DOHH2 (cell line): ENCODE measurements at regions not wholly inside any gene's neighbourhood (a gene's known extent, or its start where the extent isn't known, plus 50 kb on each side); places are given as distances from the start of the nearest gene placed in this dataset.

ENCODE experiments used
- H3F3A ChIP-seq: fragments of 200-600 bp; sonication (generic), shearing (Covaris generic); 2 replicates; pipeline ENCODE4 v1.6.0; 2016; ENCODE audit warnings: antibody characterized with exemption, mild to moderate bottlenecking; ENCODE audit not compliant: control insufficient read depth, insufficient read depth
- H3K27ac ChIP-seq: fragments of 200-600 bp; sonication (generic); 2 replicates; pipeline ENCODE4 v1.5.1; 2014; ENCODE audit warnings: low read depth, mild to moderate bottlenecking, low read length, moderate library complexity
- H3K27me3 ChIP-seq: fragments of 200-600 bp; sonication (generic); 2 replicates; pipeline ENCODE4 v1.6.1; 2014; ENCODE audit warnings: mild to moderate bottlenecking, low read length, mixed read lengths; ENCODE audit not compliant: control insufficient read depth
- H3K36me3 ChIP-seq: fragments of 200-600 bp; sonication (generic); 2 replicates; pipeline ENCODE4 v1.6.1; 2014; ENCODE audit warnings: mild to moderate bottlenecking, low read length, moderate library complexity, mixed read lengths; ENCODE audit not compliant: control insufficient read depth
- H3K4me1 ChIP-seq: fragments of 200-600 bp; sonication (generic); 2 replicates; pipeline ENCODE4 v1.6.1; 2014; ENCODE audit warnings: mild to moderate bottlenecking, low read length, mixed read lengths; ENCODE audit not compliant: control insufficient read depth
- H3K4me2 ChIP-seq: fragments of 200-600 bp; sonication (generic); 2 replicates; pipeline ENCODE4 v1.6.0; 2014; ENCODE audit warnings: mild to moderate bottlenecking, low read length, moderate library complexity
- H3K4me3 ChIP-seq: fragments of 200-600 bp; sonication (generic); 2 replicates; pipeline ENCODE4 v1.5.1; 2014; ENCODE audit warnings: mild to moderate bottlenecking, low read length, mixed read lengths
- H3K79me2 ChIP-seq: fragments of 200-600 bp; sonication (generic); 2 replicates; pipeline ENCODE4 v1.6.1; 2014; ENCODE audit warnings: mild to moderate bottlenecking, low read length, mixed read lengths; ENCODE audit not compliant: control insufficient read depth
- H3K9me2 ChIP-seq: fragments of 200-600 bp; sonication (generic); replicated peaks from 2 replicates; pipeline ENCODE4 v1.6.1; 2014; ENCODE audit warnings: mild to moderate bottlenecking, low read length, mixed read lengths; ENCODE audit not compliant: control insufficient read depth
- H3K9me3 ChIP-seq: fragments of 200-600 bp; sonication (generic); 2 replicates; pipeline ENCODE4 v1.6.1; 2014; ENCODE audit warnings: antibody characterized with exemption, low read length, mixed read lengths; ENCODE audit not compliant: control insufficient read depth, insufficient read depth
- H4K20me1 ChIP-seq: fragments of 200-600 bp; sonication (generic); 2 replicates; pipeline ENCODE4 v1.6.0; 2014; ENCODE audit warnings: low read depth, mild to moderate bottlenecking, antibody characterized with exemption, low read length, moderate library complexity; ENCODE audit not compliant: control insufficient read depth, insufficient read depth
- CTCF ChIP-seq: fragments of 200-600 bp; sonication (generic); IDR thresholded peaks from one replicate; pipeline ENCODE4 v1.5.1; 2014; ENCODE audit warnings: antibody characterized with exemption, mild to moderate bottlenecking, low read depth, low read length; ENCODE audit not compliant: poor library complexity, severe bottlenecking
- EZH2phosphoT487 ChIP-seq: fragments of 200-600 bp; sonication (generic); IDR thresholded peaks from 2 replicates; pipeline ENCODE4 v1.6.1; 2017; ENCODE audit warnings: borderline replicate concordance, mild to moderate bottlenecking, antibody characterized with exemption, low read length, moderate library complexity, mixed read lengths

DNA sequence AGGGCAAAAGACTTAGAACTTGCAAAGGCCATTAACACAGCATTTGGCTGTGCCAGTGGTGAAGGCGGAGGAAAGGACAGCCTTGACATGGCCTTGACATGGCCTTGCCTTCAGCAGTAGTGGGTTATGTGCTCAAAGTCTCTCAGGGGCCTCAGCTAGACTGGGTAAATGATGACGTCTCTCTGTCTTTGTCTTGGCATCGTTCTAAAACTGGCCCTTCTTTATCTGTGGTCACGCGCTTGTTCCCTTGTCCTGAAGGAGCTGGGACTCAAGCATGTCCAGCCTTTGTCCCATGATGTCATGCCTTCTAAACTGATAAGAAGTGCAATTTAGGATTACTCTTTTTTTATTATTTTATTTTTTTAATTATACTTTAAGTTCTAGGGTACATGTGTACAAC, 88.7 kb upstream of the ATP10B start:
- Histone ChIP-seq H3K27me3 (no peaks in the 10 kb centered on the region), H3F3A (no peaks in the 10 kb centered on the region), H3K9me3 (no peaks in the 10 kb centered on the region), H3K4me1 (no peaks in the 10 kb centered on the region), H3K79me2 (no peaks in the 10 kb centered on the region), H3K4me3 (no peak overlapping the region), H4K20me1 (no peaks in the 10 kb centered on the region), H3K27ac (no peak overlapping the region), H3K36me3 (no peaks in the 10 kb centered on the region), H3K4me2 (no peak overlapping the region), H3K9me2 (no peaks in the 10 kb centered on the region)
- TF ChIP-seq CTCF (no peak), EZH2phosphoT487 (no peak)

- Histone ChIP-seq H4K20me1 (no peaks in the 10 kb centered on the region), H3K4me2 (no peak overlapping the region), H3K9me2 (no peaks in the 10 kb centered on the region), H3K27me3 (no peaks in the 10 kb centered on the region), H3K27ac (no peak overlapping the region), H3K4me1 (no peaks in the 10 kb centered on the region), H3K79me2 (no peaks in the 10 kb centered on the region), H3K36me3 (no peaks in the 10 kb centered on the region), H3F3A (no peaks in the 10 kb centered on the region), H3K4me3 (no peak overlapping the region), H3K9me3 (no peaks in the 10 kb centered on the region)
- TF ChIP-seq EZH2phosphoT487 (no peak), CTCF (no peak)
Measured at GRCh38 chr5:160938532-160938931, 86.5 kb upstream of the ATP10B start.

- H3K4me2 ChIP-seq = no peak overlapping the region
- no peaks in the 10 kb centered on the region for H3K9me2 ChIP-seq
- no peaks in the 10 kb centered on the region for H3K4me1 ChIP-seq
- H3K36me3 ChIP-seq = no peaks in the 10 kb centered on the region
- no peak for TF ChIP-seq CTCF
- TF ChIP-seq EZH2phosphoT487 = no peak
- no peak overlapping the region for H3K27ac ChIP-seq
- H3K79me2 ChIP-seq = no peaks in the 10 kb centered on the region
- H3K4me3 ChIP-seq = no peak overlapping the region
- H3K27me3 ChIP-seq = no peaks in the 10 kb centered on the region
- H3K9me3 ChIP-seq = no peaks in the 10 kb centered on the region
- no peaks in the 10 kb centered on the region for H3F3A ChIP-seq
- H4K20me1 ChIP-seq = no peaks in the 10 kb centered on the region
Measured at GRCh38 chr5:160937570-160937969, 85.6 kb upstream of the ATP10B start.

DNA sequence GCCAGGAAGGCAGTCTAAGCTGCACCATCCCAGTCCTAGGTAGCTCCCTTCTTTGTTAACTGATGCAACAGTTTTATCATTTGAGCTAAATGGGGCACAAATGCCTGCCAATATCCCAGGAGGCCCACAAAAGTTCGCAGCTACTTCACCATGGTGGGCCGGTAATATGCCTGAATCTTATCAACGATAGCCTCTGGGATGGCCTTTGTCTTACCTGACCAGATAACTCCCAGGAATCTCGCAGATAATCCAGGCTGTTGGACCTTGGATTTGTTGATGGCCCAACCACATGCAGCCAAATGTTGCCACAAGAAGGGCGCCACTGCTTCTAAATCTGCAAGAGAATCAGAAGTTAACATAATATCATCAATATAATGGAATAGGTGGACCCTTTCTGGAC, 83.8 kb upstream of the ATP10B start:
- Histone ChIP-seq H3K4me1 (no peaks in the 10 kb centered on the region), H3K27ac (no peak overlapping the region), H4K20me1 (no peaks in the 10 kb centered on the region), H3K36me3 (no peaks in the 10 kb centered on the region), H3K4me2 (no peak overlapping the region), H3K4me3 (no peak overlapping the region), H3F3A (no peaks in the 10 kb centered on the region), H3K9me2 (no peaks in the 10 kb centered on the region), H3K9me3 (no peaks in the 10 kb centered on the region), H3K27me3 (no peaks in the 10 kb centered on the region), H3K79me2 (no peaks in the 10 kb centered on the region)
- TF ChIP-seq CTCF (no peak), EZH2phosphoT487 (no peak)
